H1 (cell line): ENCODE measurements at regions not wholly inside any gene's neighbourhood (a gene's known extent, or its start where the extent isn't known, plus 50 kb on each side); places are given as distances from the start of the nearest gene placed in this dataset.

Source experiments
- CTCF ChIA-PET: fragments of 300-600 bp; sonication (Branson Sonifier 250); formaldehyde crosslinking; loops from one replicate; lab custom pipeline; 2021; ENCODE audit not compliant: partially characterized antibody; lab: Charles Lee
- POLR2A ChIA-PET: fragments of 300-600 bp; sonication (Branson Sonifier 250); formaldehyde crosslinking; loops from one replicate; lab custom pipeline; 2021; ENCODE audit warnings: inconsistent platforms; ENCODE audit not compliant: partially characterized antibody; lab: Charles Lee
- DNase-seq, 2 experiments: peaks; one replicate each; pipeline versions ENCODE4 v3.0.0 to v3.0.0-alpha.2; 2010 to 2022; ENCODE audit warnings: low spot score in 2 of 2, low read depth in 1 of 2, mixed read lengths in 1 of 2
- FAIRE-seq: peaks from 2 replicates; lab custom pipeline; 2011; peaks lifted over from hg19 to GRCh38; lab: Jason Lieb, UNC
- H2AFZ ChIP-seq: 2 replicates; pipeline ENCODE4 v1.8.1; 2012; ENCODE audit warnings: low read length, inconsistent platforms
- H2AK5ac ChIP-seq: 2 replicates; pipeline ENCODE4 v1.6.1; 2013; ENCODE audit warnings: low read depth, low read length
- H2BK120ac ChIP-seq: replicated peaks from 2 replicates; pipeline ENCODE3; 2013; ENCODE audit warnings: low read depth, low read length, inconsistent platforms
- H2BK12ac ChIP-seq: 2 replicates; pipeline ENCODE4 v1.6.1; 2013; ENCODE audit warnings: low read depth, low read length
- H2BK15ac ChIP-seq: 2 replicates; pipeline ENCODE4 v1.6.1; 2013; ENCODE audit warnings: low read length
- H2BK20ac ChIP-seq: 2 replicates; pipeline ENCODE4 v1.6.1; 2013; ENCODE audit warnings: low read length
- H2BK5ac ChIP-seq: 2 replicates; pipeline ENCODE4 v1.6.1; 2013; ENCODE audit warnings: low read depth, low read length
- H3K14ac ChIP-seq: 2 replicates; pipeline ENCODE4 v1.6.1; 2013; ENCODE audit warnings: inconsistent platforms; ENCODE audit not compliant: insufficient read length
- H3K18ac ChIP-seq: 2 replicates; pipeline ENCODE4 v1.6.1; 2013; ENCODE audit warnings: low read length; ENCODE audit errors: extremely low read depth
- H3K23ac ChIP-seq: 2 replicates; pipeline ENCODE4 v1.6.1; 2013; ENCODE audit warnings: inconsistent platforms; ENCODE audit not compliant: insufficient read length
- H3K23me2 ChIP-seq: 2 replicates; pipeline ENCODE4 v1.6.1; 2013; ENCODE audit warnings: low read depth, low read length
- H3K27ac ChIP-seq: 2 replicates; pipeline ENCODE4 v1.6.1; 2011; ENCODE audit warnings: low read depth, low read length, inconsistent platforms
- H3K27me3 ChIP-seq, 4 experiments: replicated peaks in 1 of 4; 1 replicate in 1 of 4; 2 replicates in 3 of 4; pipeline versions ENCODE4 v1.6.1 to v1.8.1; 2011 to 2013; ENCODE audit warnings: low read length in 3 of 4, mild to moderate bottlenecking in 3 of 4, inconsistent platforms in 2 of 4, mixed read lengths in 2 of 4, moderate library complexity in 1 of 4; ENCODE audit not compliant: control insufficient read depth in 3 of 4, insufficient read depth in 3 of 4; ENCODE audit errors: extremely low read depth in 1 of 4
- H3K36me3 ChIP-seq, 4 experiments: 2 replicates each; pipeline versions ENCODE4 v1.6.1 to v1.8.1; 2011 to 2013; ENCODE audit warnings: mild to moderate bottlenecking in 4 of 4, low read length in 3 of 4, moderate library complexity in 2 of 4, control low read depth in 1 of 4, inconsistent platforms in 1 of 4; ENCODE audit not compliant: insufficient read depth in 4 of 4, control insufficient read depth in 2 of 4
- H3K4ac ChIP-seq: replicated peaks from 2 replicates; pipeline ENCODE3; 2013; ENCODE audit warnings: low read length, low read depth, mixed read lengths, inconsistent platforms; ENCODE audit not compliant: insufficient read length
- H3K4me1 ChIP-seq, 4 experiments: replicated peaks in 1 of 4; 1 replicate in 1 of 4; 2 replicates in 3 of 4; pipeline versions ENCODE4 v1.6.1 to v1.8.1; 2011 to 2013; ENCODE audit warnings: low read length in 3 of 4, inconsistent platforms in 2 of 4, mixed read lengths in 1 of 4; ENCODE audit not compliant: insufficient read depth in 4 of 4, control insufficient read depth in 3 of 4
- H3K4me2 ChIP-seq, 2 experiments: 2 replicates each; pipeline versions ENCODE4 v1.6.1 to v1.8.1; 2011 to 2013; ENCODE audit warnings: low read depth in 2 of 2, low read length in 2 of 2, control low read depth in 1 of 2, inconsistent platforms in 1 of 2, mild to moderate bottlenecking in 1 of 2; ENCODE audit not compliant: insufficient read depth in 1 of 2
- H3K4me3 ChIP-seq, 4 experiments: fragments of 200-600, 300-600 bp in 1 of 4; sonication (generic), shearing (Covaris generic), sonication (Bioruptor Twin) in 1 of 4; 2 replicates each; pipeline versions ENCODE4 v1.5.1 to v1.8.1; 2011 to 2016; ENCODE audit warnings: low read length in 4 of 4, low read depth in 3 of 4, control low read depth in 2 of 4, inconsistent platforms in 2 of 4, mild to moderate bottlenecking in 2 of 4, mixed read lengths in 1 of 4, moderate library complexity in 1 of 4; ENCODE audit not compliant: insufficient read depth in 2 of 4; ENCODE audit errors: extremely low read depth in 1 of 4
- H3K56ac ChIP-seq: replicated peaks from 2 replicates; pipeline ENCODE3; 2013; ENCODE audit warnings: low read depth, mild to moderate bottlenecking, mixed read lengths, low read length, inconsistent platforms; ENCODE audit not compliant: insufficient read length
- H3K79me1 ChIP-seq: 2 replicates; pipeline ENCODE4 v1.6.1; 2013; ENCODE audit warnings: low read depth, low read length, control low read depth
- H3K79me2 ChIP-seq, 2 experiments: 2 replicates each; pipeline versions ENCODE4 v1.6.1 to v1.8.1; 2012 to 2013; ENCODE audit warnings: low read length in 2 of 2, mild to moderate bottlenecking in 2 of 2, inconsistent platforms in 1 of 2; ENCODE audit not compliant: insufficient read depth in 2 of 2, control insufficient read depth in 1 of 2
- H3K9ac ChIP-seq, 4 experiments: replicated peaks in 1 of 4; 1 replicate in 1 of 4; 2 replicates in 3 of 4; pipeline versions ENCODE4 v1.6.1 to v1.8.1; 2011 to 2013; ENCODE audit warnings: low read depth in 3 of 4, low read length in 3 of 4, control low read depth in 2 of 4, mild to moderate bottlenecking in 2 of 4, moderate library complexity in 2 of 4, inconsistent platforms in 1 of 4; ENCODE audit errors: extremely low read depth in 1 of 4
- H3K9me3 ChIP-seq, 2 experiments: 2 replicates each; pipeline versions ENCODE4 v1.6.1 to v1.8.1; 2012 to 2013; ENCODE audit warnings: mild to moderate bottlenecking in 2 of 2, moderate library complexity in 2 of 2, control low read depth in 1 of 2, inconsistent platforms in 1 of 2, low read depth in 1 of 2, low read length in 1 of 2, mixed read lengths in 1 of 2; ENCODE audit not compliant: insufficient read depth in 2 of 2
- H4K20me1 ChIP-seq, 2 experiments: replicated peaks in 1 of 2; 2 replicates each; pipeline versions ENCODE3 to v1.8.1; 2011 to 2013; ENCODE audit warnings: inconsistent platforms in 2 of 2, low read length in 2 of 2, mild to moderate bottlenecking in 1 of 2; ENCODE audit not compliant: insufficient read depth in 2 of 2, control insufficient read depth in 1 of 2
- H4K5ac ChIP-seq: 2 replicates; pipeline ENCODE4 v1.6.1; 2013; ENCODE audit warnings: low read length, low read depth, mixed read lengths, inconsistent platforms; ENCODE audit not compliant: insufficient read length
- H4K8ac ChIP-seq: 2 replicates; pipeline ENCODE4 v1.8.0; 2013; ENCODE audit warnings: mild to moderate bottlenecking, moderate library complexity, low read length, inconsistent platforms; ENCODE audit not compliant: insufficient read depth; ENCODE audit errors: extremely low read depth
- H4K91ac ChIP-seq: replicated peaks from 2 replicates; pipeline ENCODE3; 2013; ENCODE audit warnings: low read length, mixed read lengths, inconsistent platforms; ENCODE audit not compliant: insufficient read length
- FOSL1 ChIP-seq: IDR thresholded peaks from 2 replicates; pipeline ENCODE4 v1.6.1; 2011; ENCODE audit warnings: mild to moderate bottlenecking, low read depth, low read length, moderate library complexity; ENCODE audit not compliant: insufficient read depth
- SRF ChIP-seq: IDR thresholded peaks from 2 replicates; pipeline ENCODE4 v1.6.1; 2011; ENCODE audit warnings: mild to moderate bottlenecking, low read depth, low read length, moderate library complexity
- WGBS, 2 experiments: shearing (Covaris generic) in 1 of 2; methylation state at CpG; one replicate each; pipeline versions ENCODE4 v1.1.6 to v1.1.7; 2013 to 2015; ENCODE audit warnings: low lambda C conversion rate in 2 of 2, mixed read lengths in 2 of 2, inconsistent platforms in 1 of 2, low coverage in 1 of 2, missing lambda C conversion rate in 1 of 2; ENCODE audit not compliant: insufficient replicate concordance in 2 of 2, insufficient coverage in 1 of 2, insufficient read length in 1 of 2; ENCODE audit errors: extremely low coverage in 1 of 2, missing lambda C conversion rate in 1 of 2; 5-methylcytosine and 5-hydroxymethylcytosine counted together

DNA sequence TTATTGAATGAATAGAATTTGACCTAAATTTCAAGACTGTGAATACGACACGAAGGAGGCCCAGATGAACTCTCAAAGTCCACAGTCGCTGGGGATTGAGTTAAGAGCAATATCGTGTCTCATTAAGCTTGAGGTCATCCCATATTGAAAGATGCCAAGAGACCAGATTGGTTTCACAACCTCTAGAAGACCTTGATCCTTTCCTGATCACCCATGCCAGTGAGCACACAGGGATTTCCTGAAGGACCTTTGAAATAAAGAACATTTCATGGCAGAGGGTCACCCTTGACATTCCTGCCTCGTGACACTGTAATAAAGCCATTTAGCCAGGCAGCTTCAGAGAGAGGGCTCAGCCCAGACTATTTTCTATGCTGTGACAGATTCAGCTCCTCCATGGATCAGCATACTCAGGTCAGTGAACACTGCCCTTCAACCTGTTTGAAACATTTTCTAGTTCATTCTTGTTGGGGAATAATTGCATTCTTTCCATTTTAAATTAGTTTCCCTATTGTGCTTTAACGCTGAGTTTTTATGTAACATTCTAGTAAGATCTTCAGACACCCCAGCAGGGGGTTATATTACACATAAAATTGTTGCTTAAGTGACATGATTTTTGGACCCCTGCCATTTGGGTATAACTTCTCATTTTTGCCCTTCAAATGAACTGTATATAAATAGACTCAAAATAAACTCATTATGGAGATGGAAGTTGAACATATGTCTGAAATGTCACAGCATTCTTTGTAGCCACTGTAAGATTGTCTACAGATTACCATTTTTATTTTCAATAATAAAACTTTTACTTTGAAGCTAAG, 213.2 kb downstream of the C12orf50 start:
- Histone ChIP-seq H3K9me3 (0 out of 4 replicates have a peak, but pooled peaks cover 0 to 3% of the 10 kb centered on the region in 2 experiments), H2AK5ac (no peak overlapping the region), H4K20me1 (no peaks in the 10 kb centered on the region), H3K79me2 (no peaks in the 10 kb centered on the region), H4K5ac (no peak overlapping the region), H3K56ac (no peak overlapping the region), H3K4ac (no peak overlapping the region), H2BK5ac (no peak overlapping the region), H3K9ac (no peak overlapping the region), H3K23me2 (no peaks in the 10 kb centered on the region), H3K14ac (no peak overlapping the region), H2BK20ac (no peak overlapping the region), H3K79me1 (no peaks in the 10 kb centered on the region), H2BK12ac (no peak overlapping the region), H4K91ac (no peak overlapping the region), H2BK15ac (no peak overlapping the region), H3K27ac (no peak overlapping the region)
- FAIRE-seq (no peak), DNase-seq (no peak)
- POLR2A ChIA-PET, result no interaction called here
- CTCF ChIA-PET, result interaction anchor here (0.6 to 1.5 kb wide), 3 partner anchors 12 to 1573 kb away, joined by 3 to 4 read pairs (median 3); no protein-coding TSS in a partner anchor
- TF ChIP-seq SRF (no peak), FOSL1 (no peak)
- TF ChIP-seq, all 59 proteins: peak for 0
- H3K23ac ChIP-seq, result no peak overlapping the region
- no peak overlapping the region for H2BK120ac ChIP-seq
- H2AFZ ChIP-seq, result no peak overlapping the region
- no peaks in the 10 kb centered on the region for H3K4me1 ChIP-seq
- WGBS, 2 experiments, result 96% methylated on average over 6 of the region's 6 CpGs; no CpG with 5 or more reads in 1 of the 2 experiments
- H3K4me2 ChIP-seq, result no peak overlapping the region
- H4K8ac ChIP-seq, result no peak overlapping the region
- no peaks in the 10 kb centered on the region for H3K27me3 ChIP-seq
- H3K36me3 ChIP-seq, result no peaks in the 10 kb centered on the region
- H3K18ac ChIP-seq, result no peak overlapping the region
- no peak overlapping the region for H3K4me3 ChIP-seq
